B cell (primary cell): ENCODE measurements at regions not wholly inside any gene's neighbourhood (a gene's known extent, or its start where the extent isn't known, plus 50 kb on each side); places are given as distances from the start of the nearest gene placed in this dataset.

Experiments
- CTCF ChIP-seq: fragments of 200-600 bp; IDR thresholded peaks from one replicate; pipeline ENCODE4 v1.8.0; 2022; ENCODE audit warnings: antibody characterized with exemption, mild to moderate bottlenecking
- EZH2 ChIP-seq: IDR thresholded peaks from 2 replicates; pipeline ENCODE4 v1.6.1; 2012; ENCODE audit warnings: borderline replicate concordance, low read depth, mild to moderate bottlenecking, moderate library complexity, low read length; ENCODE audit not compliant: insufficient read depth, poor library complexity, severe bottlenecking

DNA sequence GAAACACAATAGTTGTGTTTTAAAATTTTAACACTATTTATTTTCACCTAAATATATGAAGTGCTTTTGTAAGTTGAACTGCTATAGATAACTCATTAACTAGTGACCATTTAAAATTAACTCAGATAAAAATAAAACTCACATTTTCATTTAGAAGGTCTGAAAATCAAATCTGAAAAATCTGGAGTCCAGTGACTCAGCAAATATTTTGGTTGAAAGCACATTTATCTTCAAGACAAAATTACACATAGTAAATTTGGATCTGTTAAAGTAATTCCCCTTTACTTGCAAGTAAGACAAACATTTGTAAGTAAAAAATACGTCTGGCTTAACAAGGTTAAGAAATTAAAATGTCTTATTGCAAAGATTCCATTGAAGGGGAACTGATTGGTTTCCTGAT lies 589.1 kb downstream of the TRIML1 start:
- no peak for TF ChIP-seq CTCF
- TF ChIP-seq EZH2, result no peak
